GM13976 (cell line): ENCODE measurements at regions not wholly inside any gene's neighbourhood (a gene's known extent, or its start where the extent isn't known, plus 50 kb on each side); places are given as distances from the start of the nearest gene placed in this dataset.
"Not testable (repeated sequence)": the region's sequence is repeated elsewhere in the genome, so short reads cannot be mapped to it uniquely, and the experiment has no call there.

Experiments used
- DNase-seq: peaks from one replicate; pipeline ENCODE4 v3.0.0; 2012; ENCODE audit warnings: low spot score
- in situ Hi-C: fragments of 300-500 bp; cut with MboI; formaldehyde crosslinking; loops from one replicate; pipeline ENCODE4 v1.12.0; 2022; ENCODE audit warnings: low sequenced_read_pairs, mixed read lengths, inconsistent platforms; ENCODE audit not compliant: unreplicated experiment
- TF ChIP-seq, protein P1 (sequence below): IDR thresholded peaks from 2 replicates; pipeline ENCODE4 v1.5.1; 2012; ENCODE audit warnings: borderline replicate concordance, mild to moderate bottlenecking; ENCODE audit not compliant: insufficient read depth; ENCODE audit errors: extremely low read depth, missing control alignments, control extremely low read depth

GRCh38 chr15:38111070-38111469, 141.6 kb upstream of the SPRED1 start:
- TF ChIP-seq, protein P1, sequence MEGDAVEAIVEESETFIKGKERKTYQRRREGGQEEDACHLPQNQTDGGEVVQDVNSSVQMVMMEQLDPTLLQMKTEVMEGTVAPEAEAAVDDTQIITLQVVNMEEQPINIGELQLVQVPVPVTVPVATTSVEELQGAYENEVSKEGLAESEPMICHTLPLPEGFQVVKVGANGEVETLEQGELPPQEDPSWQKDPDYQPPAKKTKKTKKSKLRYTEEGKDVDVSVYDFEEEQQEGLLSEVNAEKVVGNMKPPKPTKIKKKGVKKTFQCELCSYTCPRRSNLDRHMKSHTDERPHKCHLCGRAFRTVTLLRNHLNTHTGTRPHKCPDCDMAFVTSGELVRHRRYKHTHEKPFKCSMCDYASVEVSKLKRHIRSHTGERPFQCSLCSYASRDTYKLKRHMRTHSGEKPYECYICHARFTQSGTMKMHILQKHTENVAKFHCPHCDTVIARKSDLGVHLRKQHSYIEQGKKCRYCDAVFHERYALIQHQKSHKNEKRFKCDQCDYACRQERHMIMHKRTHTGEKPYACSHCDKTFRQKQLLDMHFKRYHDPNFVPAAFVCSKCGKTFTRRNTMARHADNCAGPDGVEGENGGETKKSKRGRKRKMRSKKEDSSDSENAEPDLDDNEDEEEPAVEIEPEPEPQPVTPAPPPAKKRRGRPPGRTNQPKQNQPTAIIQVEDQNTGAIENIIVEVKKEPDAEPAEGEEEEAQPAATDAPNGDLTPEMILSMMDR, result no peak
- DNase-seq, result no peak
- in situ Hi-C loops, result no loop called here

DNA sequence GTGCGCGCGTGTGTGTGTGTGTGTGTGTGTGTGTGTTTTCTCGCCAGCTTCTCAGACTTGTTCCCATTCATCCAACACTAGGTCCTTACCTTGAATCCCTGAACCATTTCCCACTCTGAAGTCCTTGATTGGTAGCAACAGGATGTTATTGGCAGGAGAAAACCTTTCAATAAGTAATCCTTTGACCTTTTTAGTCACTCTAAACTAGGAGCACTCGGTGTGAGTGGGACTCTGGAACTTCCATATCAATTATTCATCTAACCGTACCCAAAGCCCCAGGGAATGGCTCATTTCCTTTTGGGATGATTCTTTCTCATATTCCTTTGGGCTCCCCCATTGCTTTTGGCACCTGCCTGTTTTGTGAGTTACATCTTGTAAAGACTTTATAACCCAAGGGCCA, 140.2 kb upstream of the SPRED1 start:
- DNase-seq, result no peak
- in situ Hi-C loops, result no loop called here
- TF ChIP-seq, protein P1, result no peak

DNA sequence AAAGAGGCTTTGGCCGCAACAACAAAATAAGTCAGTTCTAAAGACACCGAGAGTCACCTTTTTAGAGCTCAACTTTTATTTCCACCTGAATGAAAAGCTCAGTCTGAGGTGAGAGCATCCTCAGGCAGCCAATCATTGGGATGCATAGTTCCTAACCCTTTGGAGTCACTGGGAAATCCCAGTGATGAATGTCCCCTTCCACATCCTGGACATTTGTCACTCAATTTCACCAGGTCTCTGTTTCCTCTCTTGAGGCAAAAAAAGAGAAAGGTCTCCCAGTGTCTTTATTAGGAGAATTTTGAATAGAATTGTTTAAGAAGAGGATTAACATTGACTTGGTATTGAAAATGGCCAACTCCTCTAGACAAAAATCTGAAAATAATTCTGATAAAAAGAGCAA, 137.5 kb upstream of the SPRED1 start:
- in situ Hi-C loops, result no loop called here
- no peak for DNase-seq
- TF ChIP-seq, protein P1, result no peak

DNA sequence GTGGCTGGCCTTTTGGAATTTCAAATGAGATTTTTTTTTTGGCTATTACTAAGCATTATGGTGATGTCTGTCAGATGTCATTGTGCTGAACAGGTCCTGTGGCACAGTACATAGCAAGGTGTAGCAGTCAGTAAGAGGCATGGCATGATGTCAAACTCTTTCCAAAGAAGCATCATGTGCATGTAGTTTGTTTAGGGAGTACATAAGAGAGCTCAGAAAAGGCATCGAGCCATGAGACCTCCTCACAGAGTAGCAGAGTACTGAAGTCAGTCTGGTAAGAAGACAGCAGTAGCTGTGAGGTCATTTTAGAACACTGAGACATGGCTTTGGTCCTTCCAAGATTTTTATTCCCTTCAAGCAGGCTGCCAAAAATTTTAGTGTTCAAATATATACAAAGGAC, 134.9 kb upstream of the SPRED1 start:
- DNase-seq, result no peak
- in situ Hi-C loops, result no loop called here
- TF ChIP-seq, protein P1, result no peak

- in situ Hi-C loops, result not testable (repeated sequence)
Observed at GRCh38 chr15:38119865-38120264, 132.8 kb upstream of the SPRED1 start.

DNA sequence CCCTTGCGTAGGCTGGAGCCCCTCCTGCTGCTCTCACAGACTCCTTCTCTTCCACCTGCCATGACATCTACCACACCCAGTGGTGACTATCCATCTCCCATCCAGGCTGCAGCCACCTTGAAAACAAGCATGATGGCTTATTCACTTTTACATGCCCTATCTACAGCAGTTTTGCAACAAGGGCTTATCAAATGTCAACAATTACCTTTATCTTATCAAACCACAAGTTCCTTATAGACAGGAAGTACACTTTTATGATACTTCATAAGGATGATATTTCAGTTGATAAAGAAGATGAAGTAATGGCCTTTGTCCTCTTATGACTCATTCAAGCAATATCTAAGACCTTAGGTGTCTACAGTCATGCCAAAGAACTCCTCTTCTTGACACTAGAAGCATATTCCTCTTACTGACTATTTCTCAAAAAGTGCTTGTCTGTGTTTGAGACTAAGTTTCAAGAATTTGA, 125.3 kb upstream of the SPRED1 start:
- DNase-seq, result no peak
- in situ Hi-C loops, result no loop called here
- TF ChIP-seq, protein P1, result no peak

More at GRCh38 chr15:38119865-38120264, 132.8 kb upstream of the SPRED1 start:
- not testable (repeated sequence) for DNase-seq

DNA sequence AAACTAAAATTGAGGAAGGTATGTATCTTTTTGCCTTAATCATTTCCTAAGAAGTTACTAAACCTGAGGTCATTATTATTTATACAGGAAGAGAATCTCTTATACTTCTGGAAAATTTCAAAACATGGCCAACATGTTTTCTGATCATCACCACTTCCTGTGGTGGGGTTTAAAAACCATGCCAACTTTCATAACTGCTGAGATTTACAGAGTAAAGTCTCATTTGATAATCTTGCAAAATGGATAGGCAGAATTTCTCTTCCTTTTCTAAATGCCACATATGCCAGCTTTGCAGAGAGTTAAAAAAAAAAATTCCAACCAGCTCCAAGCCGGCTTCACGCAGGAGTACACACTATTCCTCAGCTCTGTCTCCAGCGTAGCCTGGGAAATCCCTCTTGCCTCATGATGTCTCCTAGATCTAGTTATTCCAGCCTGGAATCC, 124.3 kb upstream of the SPRED1 start:
- no peak for DNase-seq
- in situ Hi-C loops, result no loop called here
- TF ChIP-seq, protein P1, result no peak
